ENCODE measurements at regions not wholly inside any gene's neighbourhood (a gene's known extent, or its start where the extent isn't known, plus 50 kb on each side); places are given as distances from the start of the nearest gene placed in this dataset.

DNA sequence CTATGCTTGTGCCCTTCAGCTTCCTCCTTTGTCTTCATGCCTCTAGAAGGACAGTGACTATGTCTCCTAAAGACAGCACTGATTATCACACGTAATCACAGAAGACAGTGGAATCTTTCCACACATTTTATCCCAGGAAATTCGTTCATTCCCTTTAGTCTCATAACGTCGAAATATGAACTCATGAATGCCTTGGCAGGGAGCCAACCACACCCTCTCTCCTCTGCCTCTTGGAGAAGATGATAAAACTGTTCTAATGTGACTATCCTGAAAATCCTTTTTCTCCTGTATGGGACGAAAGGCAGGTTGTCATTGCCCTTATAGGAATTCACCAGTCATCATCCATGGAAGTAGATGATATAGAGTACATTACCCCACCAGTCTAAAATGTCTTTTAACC, 726.6 kb upstream of the FANCL start:
- no peak for TF ChIP-seq EZH2 (IDR thresholded peaks at IDR 0.05; ENCODE audit: borderline replicate concordance, low read depth, low read length, severe bottlenecking)
- TF ChIP-seq, protein P1, sequence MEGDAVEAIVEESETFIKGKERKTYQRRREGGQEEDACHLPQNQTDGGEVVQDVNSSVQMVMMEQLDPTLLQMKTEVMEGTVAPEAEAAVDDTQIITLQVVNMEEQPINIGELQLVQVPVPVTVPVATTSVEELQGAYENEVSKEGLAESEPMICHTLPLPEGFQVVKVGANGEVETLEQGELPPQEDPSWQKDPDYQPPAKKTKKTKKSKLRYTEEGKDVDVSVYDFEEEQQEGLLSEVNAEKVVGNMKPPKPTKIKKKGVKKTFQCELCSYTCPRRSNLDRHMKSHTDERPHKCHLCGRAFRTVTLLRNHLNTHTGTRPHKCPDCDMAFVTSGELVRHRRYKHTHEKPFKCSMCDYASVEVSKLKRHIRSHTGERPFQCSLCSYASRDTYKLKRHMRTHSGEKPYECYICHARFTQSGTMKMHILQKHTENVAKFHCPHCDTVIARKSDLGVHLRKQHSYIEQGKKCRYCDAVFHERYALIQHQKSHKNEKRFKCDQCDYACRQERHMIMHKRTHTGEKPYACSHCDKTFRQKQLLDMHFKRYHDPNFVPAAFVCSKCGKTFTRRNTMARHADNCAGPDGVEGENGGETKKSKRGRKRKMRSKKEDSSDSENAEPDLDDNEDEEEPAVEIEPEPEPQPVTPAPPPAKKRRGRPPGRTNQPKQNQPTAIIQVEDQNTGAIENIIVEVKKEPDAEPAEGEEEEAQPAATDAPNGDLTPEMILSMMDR (IDR thresholded peaks at IDR 0.05; ENCODE audit: borderline replicate concordance, extremely low read depth, low read length, poor library complexity, severe bottlenecking), result no peak
